Osteoblast (primary cell): ENCODE measurements at regions not wholly inside any gene's neighbourhood (a gene's known extent, or its start where the extent isn't known, plus 50 kb on each side); places are given as distances from the start of the nearest gene placed in this dataset.

Source experiments
- DNase-seq: peaks from one replicate; pipeline ENCODE4 v3.0.0; 2011; ENCODE audit warnings: low spot score, mixed read lengths; ENCODE audit not compliant: insufficient read length; ENCODE audit errors: missing footprints
- H2AFZ ChIP-seq: 2 replicates; pipeline ENCODE4 v1.6.0; 2011; ENCODE audit warnings: mild to moderate bottlenecking, low read length
- H3K27ac ChIP-seq: 2 replicates; pipeline ENCODE4 v1.5.1; 2011; ENCODE audit warnings: mild to moderate bottlenecking, low read depth, low read length, moderate library complexity
- H3K27me3 ChIP-seq: 2 replicates; pipeline ENCODE4 v1.6.0; 2012; ENCODE audit warnings: mild to moderate bottlenecking, control low read depth, inconsistent platforms, low read length, moderate library complexity; ENCODE audit not compliant: insufficient read depth
- H3K36me3 ChIP-seq: 2 replicates; pipeline ENCODE4 v1.5.1; 2011; ENCODE audit warnings: mild to moderate bottlenecking, low read length, control low read depth, moderate library complexity; ENCODE audit not compliant: insufficient read depth
- H3K4me1 ChIP-seq: 2 replicates; pipeline ENCODE4 v1.5.1; 2011; ENCODE audit warnings: mild to moderate bottlenecking, low read length, control low read depth, moderate library complexity; ENCODE audit not compliant: insufficient read depth
- H3K4me2 ChIP-seq: 2 replicates; pipeline ENCODE4 v1.6.0; 2011; ENCODE audit warnings: mild to moderate bottlenecking, low read length; ENCODE audit not compliant: insufficient read depth
- H3K4me3 ChIP-seq: fragments of 200-600 bp; sonication (generic); 3 replicates; pipeline ENCODE4 v1.5.1; 2012; ENCODE audit warnings: mild to moderate bottlenecking, low read length, inconsistent platforms; ENCODE audit not compliant: insufficient read depth
- H3K79me2 ChIP-seq: 2 replicates; pipeline ENCODE4 v1.6.0; 2012; ENCODE audit warnings: mild to moderate bottlenecking, low read length, control low read depth, inconsistent platforms; ENCODE audit not compliant: insufficient read depth
- H3K9me3 ChIP-seq: 2 replicates; pipeline ENCODE4 v1.5.1; 2011; ENCODE audit warnings: low read depth, low read length, control low read depth
- H4K20me1 ChIP-seq: 2 replicates; pipeline ENCODE4 v1.6.0; 2012; ENCODE audit warnings: mild to moderate bottlenecking, low read length, control low read depth; ENCODE audit not compliant: insufficient read depth
- TF ChIP-seq, protein P1 (sequence below): IDR thresholded peaks from 2 replicates; pipeline ENCODE4 v1.5.1; 2011; ENCODE audit warnings: mild to moderate bottlenecking, low read depth, low read length, moderate library complexity; ENCODE audit errors: extremely low read depth

GRCh38 chr10:121098751-121099150 is 247.6 kb downstream of the WDR11 start:
- no peak for DNase-seq
- TF ChIP-seq, protein P1, sequence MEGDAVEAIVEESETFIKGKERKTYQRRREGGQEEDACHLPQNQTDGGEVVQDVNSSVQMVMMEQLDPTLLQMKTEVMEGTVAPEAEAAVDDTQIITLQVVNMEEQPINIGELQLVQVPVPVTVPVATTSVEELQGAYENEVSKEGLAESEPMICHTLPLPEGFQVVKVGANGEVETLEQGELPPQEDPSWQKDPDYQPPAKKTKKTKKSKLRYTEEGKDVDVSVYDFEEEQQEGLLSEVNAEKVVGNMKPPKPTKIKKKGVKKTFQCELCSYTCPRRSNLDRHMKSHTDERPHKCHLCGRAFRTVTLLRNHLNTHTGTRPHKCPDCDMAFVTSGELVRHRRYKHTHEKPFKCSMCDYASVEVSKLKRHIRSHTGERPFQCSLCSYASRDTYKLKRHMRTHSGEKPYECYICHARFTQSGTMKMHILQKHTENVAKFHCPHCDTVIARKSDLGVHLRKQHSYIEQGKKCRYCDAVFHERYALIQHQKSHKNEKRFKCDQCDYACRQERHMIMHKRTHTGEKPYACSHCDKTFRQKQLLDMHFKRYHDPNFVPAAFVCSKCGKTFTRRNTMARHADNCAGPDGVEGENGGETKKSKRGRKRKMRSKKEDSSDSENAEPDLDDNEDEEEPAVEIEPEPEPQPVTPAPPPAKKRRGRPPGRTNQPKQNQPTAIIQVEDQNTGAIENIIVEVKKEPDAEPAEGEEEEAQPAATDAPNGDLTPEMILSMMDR: no peak

DNA sequence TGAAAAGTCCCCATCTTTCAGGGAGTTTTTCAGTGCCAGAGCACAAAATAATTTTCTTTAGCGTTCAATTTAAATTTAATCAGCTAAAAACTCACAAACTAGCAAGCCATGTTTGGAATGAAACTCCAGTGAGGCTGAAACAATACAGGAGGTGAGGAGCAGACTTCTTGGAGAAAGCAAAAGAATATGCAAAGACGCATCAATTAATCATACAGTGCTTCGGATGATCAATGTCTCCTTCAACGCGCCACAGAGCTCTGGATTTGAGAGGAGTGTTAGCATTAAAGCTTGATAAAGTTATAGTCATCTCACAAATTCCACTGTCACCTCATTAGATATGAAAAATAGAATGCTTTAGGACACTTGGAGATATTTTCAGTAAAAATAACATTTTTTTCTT is 248.0 kb downstream of the WDR11 start:
- H3K27me3 ChIP-seq: no peaks in the 10 kb centered on the region
- no peaks in the 10 kb centered on the region for H4K20me1 ChIP-seq
- H3K4me3 ChIP-seq: no peak overlapping the region
- TF ChIP-seq, protein P1: no peak
- H3K27ac ChIP-seq: no peak overlapping the region
- no peaks in the 10 kb centered on the region for H3K4me1 ChIP-seq
- no peak overlapping the region for H3K4me2 ChIP-seq
- H3K9me3 ChIP-seq: no peaks in the 10 kb centered on the region
- no peak for DNase-seq
- no peak overlapping the region for H2AFZ ChIP-seq
- H3K36me3 ChIP-seq: no peaks in the 10 kb centered on the region
- H3K79me2 ChIP-seq: no peaks in the 10 kb centered on the region

More at GRCh38 chr10:121098751-121099150, 247.6 kb downstream of the WDR11 start:
- no peaks in the 10 kb centered on the region for H3K9me3 ChIP-seq
- no peaks in the 10 kb centered on the region for H4K20me1 ChIP-seq
- no peak overlapping the region for H3K4me2 ChIP-seq
- H3K4me3 ChIP-seq: no peak overlapping the region
- H2AFZ ChIP-seq: no peak overlapping the region
- no peaks in the 10 kb centered on the region for H3K27me3 ChIP-seq
- no peaks in the 10 kb centered on the region for H3K36me3 ChIP-seq
- no peak overlapping the region for H3K27ac ChIP-seq
- no peaks in the 10 kb centered on the region for H3K79me2 ChIP-seq
- no peaks in the 10 kb centered on the region for H3K4me1 ChIP-seq

- Histone ChIP-seq H3K27ac (no peak overlapping the region), H3K27me3 (no peaks in the 10 kb centered on the region), H3K4me1 (no peaks in the 10 kb centered on the region), H3K4me2 (no peak overlapping the region), H3K9me3 (no peaks in the 10 kb centered on the region), H4K20me1 (no peaks in the 10 kb centered on the region), H3K79me2 (no peaks in the 10 kb centered on the region), H2AFZ (no peak overlapping the region), H3K4me3 (no peak overlapping the region), H3K36me3 (no peaks in the 10 kb centered on the region)
- no peak for DNase-seq
- TF ChIP-seq, protein P1: no peak
These were observed 248.4 kb downstream of the WDR11 start for GRCh38 chr10:121099592-121099991.

GRCh38 chr10:121101561-121101960 is 250.4 kb downstream of the WDR11 start:
- Histone ChIP-seq H3K9me3 (no peaks in the 10 kb centered on the region), H3K4me2 (no peak overlapping the region), H3K27ac (no peak overlapping the region)

More at GRCh38 chr10:121101561-121101960, 250.4 kb downstream of the WDR11 start:
- Histone ChIP-seq H2AFZ (no peak overlapping the region), H3K4me1 (no peaks in the 10 kb centered on the region), H4K20me1 (no peaks in the 10 kb centered on the region), H3K27me3 (no peaks in the 10 kb centered on the region), H3K36me3 (no peaks in the 10 kb centered on the region), H3K4me3 (no peak overlapping the region), H3K79me2 (no peaks in the 10 kb centered on the region)
- TF ChIP-seq, protein P1: no peak
- no peak for DNase-seq
